Body of pancreas (tissue), 4 donors: ENCODE measurements at regions not wholly inside any gene's neighbourhood (a gene's known extent, or its start where the extent isn't known, plus 50 kb on each side); places are given as distances from the start of the nearest gene placed in this dataset.

Experiments used
- POLR2A ChIP-seq, 3 donors: fragments of 450-650 bp; IDR thresholded peaks; one replicate each; pipeline ENCODE4 v1.6.1; 2016; ENCODE audit warnings: antibody characterized with exemption in 3 of 3, mild to moderate bottlenecking in 2 of 3
- TF ChIP-seq, protein P1 (sequence below), 7 experiments: fragments of 450-650 bp in 4 of 7; fragments of 200-600 bp in 3 of 7; sonication (generic) in 3 of 7; IDR thresholded peaks; one replicate each; pipeline ENCODE4 v1.5.1; 2016 to 2019; ENCODE audit warnings: antibody characterized with exemption in 7 of 7

DNA sequence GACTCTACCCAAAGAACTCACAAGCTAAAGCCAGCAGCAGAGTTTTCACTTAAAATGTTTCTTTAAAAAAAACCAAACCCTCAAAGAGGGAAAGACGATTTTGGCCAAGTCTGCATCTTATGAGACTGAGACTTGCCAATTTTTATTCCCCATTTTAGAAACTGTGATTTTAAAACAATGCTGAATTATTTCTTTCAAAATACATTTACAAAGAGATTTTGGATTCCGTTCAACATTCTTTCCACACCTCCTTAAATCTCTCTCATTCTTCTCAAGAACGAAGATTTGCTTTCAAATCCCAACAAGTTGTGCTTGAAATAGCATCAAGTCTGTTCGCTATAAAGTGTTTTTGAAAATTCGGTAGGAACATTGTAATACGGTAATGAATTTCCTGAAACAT is 133.9 kb upstream of the VANGL1 start:
- no peak for TF ChIP-seq POLR2A (IDR thresholded peaks at IDR 0.05)
- TF ChIP-seq, protein P1, sequence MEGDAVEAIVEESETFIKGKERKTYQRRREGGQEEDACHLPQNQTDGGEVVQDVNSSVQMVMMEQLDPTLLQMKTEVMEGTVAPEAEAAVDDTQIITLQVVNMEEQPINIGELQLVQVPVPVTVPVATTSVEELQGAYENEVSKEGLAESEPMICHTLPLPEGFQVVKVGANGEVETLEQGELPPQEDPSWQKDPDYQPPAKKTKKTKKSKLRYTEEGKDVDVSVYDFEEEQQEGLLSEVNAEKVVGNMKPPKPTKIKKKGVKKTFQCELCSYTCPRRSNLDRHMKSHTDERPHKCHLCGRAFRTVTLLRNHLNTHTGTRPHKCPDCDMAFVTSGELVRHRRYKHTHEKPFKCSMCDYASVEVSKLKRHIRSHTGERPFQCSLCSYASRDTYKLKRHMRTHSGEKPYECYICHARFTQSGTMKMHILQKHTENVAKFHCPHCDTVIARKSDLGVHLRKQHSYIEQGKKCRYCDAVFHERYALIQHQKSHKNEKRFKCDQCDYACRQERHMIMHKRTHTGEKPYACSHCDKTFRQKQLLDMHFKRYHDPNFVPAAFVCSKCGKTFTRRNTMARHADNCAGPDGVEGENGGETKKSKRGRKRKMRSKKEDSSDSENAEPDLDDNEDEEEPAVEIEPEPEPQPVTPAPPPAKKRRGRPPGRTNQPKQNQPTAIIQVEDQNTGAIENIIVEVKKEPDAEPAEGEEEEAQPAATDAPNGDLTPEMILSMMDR (IDR thresholded peaks at IDR 0.05): no peak
